Mucosa of descending colon (tissue), 3 donors: ENCODE measurements at regions not wholly inside any gene's neighbourhood (a gene's known extent, or its start where the extent isn't known, plus 50 kb on each side); places are given as distances from the start of the nearest gene placed in this dataset.

Source experiments
- ATAC-seq: fragments of 200-7000 bp; cut with Tn5 transposase; one replicate; pipeline ENCODE4 v1.9.1; 2020; ENCODE audit warnings: mild to moderate bottlenecking, moderate library complexity
- DNase-seq, 3 donors: peaks; one replicate each; pipeline ENCODE4 v3.0.0-alpha.2; 2020
- H3K36me3 ChIP-seq: fragments of 200-600 bp; one replicate; pipeline ENCODE4 v1.8.0; 2021; ENCODE audit warnings: low read depth, mild to moderate bottlenecking
- H3K4me1 ChIP-seq: fragments of 200-600 bp; one replicate; pipeline ENCODE4 v1.8.0; 2021; ENCODE audit warnings: low read depth, mild to moderate bottlenecking
- H3K4me3 ChIP-seq: fragments of 200-600 bp; one replicate; pipeline ENCODE4 v1.8.0; 2021; ENCODE audit warnings: mild to moderate bottlenecking
- H3K9me3 ChIP-seq: fragments of 200-600 bp; one replicate; pipeline ENCODE4 v1.8.0; 2021; ENCODE audit warnings: mild to moderate bottlenecking
- CTCF ChIP-seq: fragments of 200-600 bp; IDR thresholded peaks from one replicate; pipeline ENCODE4 v1.8.0; 2022; ENCODE audit warnings: antibody characterized with exemption, mild to moderate bottlenecking
- intact Hi-C, 2 donors: fragments of 100-400 bp; cut with DNase I in 1 of 2; cut with micrococcal nuclease in 1 of 2; formaldehyde crosslinking; loops; one replicate each; pipeline versions ENCODE4 v1.11.0 to v1.11.1; 2022; cut with DNase I, micrococcal nuclease
- donor health status: DM: no; HTN: no; CAD: no; lungs with moderate emphysema.
- donor health status: DM: no; HTN: no; CAD: no.
- donor health status: DM: no; HTN: yes; CAD: no.

- intact Hi-C loops: no loop called here
- TF ChIP-seq CTCF: no peak
These were observed 68.2 kb upstream of the B3GAT1 start for GRCh38 chr11:134480136-134480712.

GRCh38 chr11:134479206-134480135 lies 67.4 kb upstream of the B3GAT1 start:
- Histone ChIP-seq H3K36me3 (no peaks in the 10 kb centered on the region), H3K9me3 (no peaks in the 10 kb centered on the region), H3K4me3 (no peak overlapping the region), H3K4me1 (no peaks in the 10 kb centered on the region)
- no peak for TF ChIP-seq CTCF
- DNase-seq (no peak), ATAC-seq (no peak)
- intact Hi-C loops: no loop called here

More at GRCh38 chr11:134480136-134480712, 68.2 kb upstream of the B3GAT1 start:
- Histone ChIP-seq H3K4me1 (no peaks in the 10 kb centered on the region), H3K4me3 (no peak overlapping the region), H3K36me3 (no peaks in the 10 kb centered on the region), H3K9me3 (no peaks in the 10 kb centered on the region)
- ATAC-seq (no peak), DNase-seq (no peak)

DNA sequence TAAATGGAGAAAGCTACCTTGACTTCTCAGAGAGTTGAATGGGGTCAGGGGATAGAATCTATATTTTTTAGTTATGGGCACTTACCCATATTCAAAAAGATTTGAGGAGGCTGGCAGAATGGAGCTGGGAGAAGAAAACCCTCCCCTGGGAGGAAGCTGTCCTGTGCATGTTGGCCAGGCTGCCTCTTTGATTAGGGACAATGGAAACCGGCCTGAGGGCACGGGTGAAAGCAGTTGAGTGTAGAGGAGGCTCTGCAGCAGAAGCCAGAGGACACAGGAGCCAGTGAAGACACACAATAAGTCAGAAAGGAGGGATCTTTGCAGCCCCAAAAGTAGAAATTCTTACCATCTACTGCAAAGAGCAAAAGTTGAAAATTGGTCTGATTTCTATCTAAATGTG lies 66.6 kb upstream of the B3GAT1 start:
- no peak for TF ChIP-seq CTCF
- no peak overlapping the region for H3K4me3 ChIP-seq
- no peak for DNase-seq
- no peaks in the 10 kb centered on the region for H3K4me1 ChIP-seq
- H3K36me3 ChIP-seq: no peaks in the 10 kb centered on the region
- intact Hi-C loops: no loop called here
- H3K9me3 ChIP-seq: no peaks in the 10 kb centered on the region
- ATAC-seq: no peak

DNA sequence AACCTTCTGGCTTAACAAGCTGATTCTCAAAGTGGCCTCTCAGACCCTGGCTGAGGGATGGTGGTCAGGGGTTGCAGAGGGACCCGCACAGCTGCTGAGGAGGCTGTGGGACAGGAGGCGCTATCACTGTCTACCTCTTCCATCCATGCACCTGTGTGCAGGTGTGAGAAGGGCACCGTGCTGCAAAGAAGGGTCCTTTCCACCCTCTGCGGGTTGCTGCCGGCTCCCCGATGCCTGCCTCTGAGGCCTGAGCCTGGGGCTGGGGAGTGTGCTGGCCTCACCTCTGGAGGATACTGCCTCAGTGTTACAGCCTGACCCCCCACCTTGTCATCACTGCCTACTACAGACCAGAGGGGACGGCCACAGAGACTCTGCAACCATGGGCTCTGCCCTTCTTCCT lies 66.1 kb upstream of the B3GAT1 start:
- TF ChIP-seq CTCF: no peak
- DNase-seq (no peak), ATAC-seq (no peak)

DNA sequence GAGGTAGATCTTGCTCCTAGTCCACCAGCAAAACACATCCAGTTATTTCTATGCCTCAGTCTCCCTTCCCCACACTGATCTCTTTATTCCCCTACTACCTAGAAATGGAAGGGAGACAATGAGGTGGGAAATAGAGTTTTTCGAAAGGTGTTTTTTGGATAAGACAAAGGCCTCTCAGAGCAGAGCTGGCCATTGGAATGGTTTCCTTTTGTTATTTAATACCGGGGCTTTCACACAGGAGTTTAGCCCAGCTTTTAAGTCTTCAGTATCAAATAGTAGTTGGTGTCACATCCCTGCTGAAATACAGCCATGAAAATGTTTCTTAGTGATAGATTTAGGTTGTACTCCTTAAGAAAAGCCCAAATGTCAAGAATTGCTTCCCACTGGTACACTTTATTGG lies 65.4 kb upstream of the B3GAT1 start:
- intact Hi-C loops: no loop called here
- no peak for TF ChIP-seq CTCF

More for the DNA sequence above, 66.1 kb upstream of the B3GAT1 start:
- intact Hi-C loops: no loop called here
- H3K9me3 ChIP-seq: no peaks in the 10 kb centered on the region
- no peaks in the 10 kb centered on the region for H3K36me3 ChIP-seq
- no peak overlapping the region for H3K4me3 ChIP-seq
- H3K4me1 ChIP-seq: no peaks in the 10 kb centered on the region

More for the DNA sequence above, 65.4 kb upstream of the B3GAT1 start:
- no peaks in the 10 kb centered on the region for H3K9me3 ChIP-seq
- DNase-seq (no peak), ATAC-seq (no peak)
- no peaks in the 10 kb centered on the region for H3K36me3 ChIP-seq
- no peak overlapping the region for H3K4me3 ChIP-seq
- H3K4me1 ChIP-seq: no peaks in the 10 kb centered on the region
